SH-SY5Y (cell line): ENCODE measurements at regions not wholly inside any gene's neighbourhood (a gene's known extent, or its start where the extent isn't known, plus 50 kb on each side); places are given as distances from the start of the nearest gene placed in this dataset.

Experiments
- GATA2 ChIP-seq: IDR thresholded peaks from 2 replicates; pipeline ENCODE4 v1.6.1; 2011; ENCODE audit warnings: mild to moderate bottlenecking, low read depth, low read length
- GATA3 ChIP-seq: IDR thresholded peaks from 2 replicates; pipeline ENCODE4 v1.6.1; 2011; ENCODE audit warnings: low read depth, mild to moderate bottlenecking, low read length, moderate library complexity

- TF ChIP-seq GATA3 = no peak
- no peak for TF ChIP-seq GATA2
These were observed 139.7 kb downstream of the SMIM20 start for GRCh38 chr4:26053761-26054160.
